ENCODE measurements at regions not wholly inside any gene's neighbourhood (a gene's known extent, or its start where the extent isn't known, plus 50 kb on each side); places are given as distances from the start of the nearest gene placed in this dataset.

DNA sequence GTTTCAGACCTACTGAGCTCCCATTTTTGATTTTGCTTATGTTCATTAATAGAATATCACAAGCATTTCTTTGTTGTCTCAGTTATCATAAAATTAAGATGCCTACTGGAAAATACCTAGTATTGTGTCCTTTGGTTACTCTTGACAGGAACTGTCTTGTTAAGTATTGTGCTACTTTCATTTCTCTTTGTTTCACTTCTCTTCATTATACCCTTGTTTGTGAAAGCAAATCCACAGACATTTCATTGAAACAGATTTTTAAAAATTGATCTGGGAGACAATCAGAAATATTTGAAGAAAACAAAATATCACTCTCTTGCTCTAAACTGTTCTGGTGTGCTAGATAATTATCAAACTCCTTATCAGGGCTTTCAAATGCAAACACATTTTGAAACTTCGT lies 290.5 kb upstream of the EYS start (continued):
- TF ChIP-seq SIN3A (conservative IDR thresholded peaks at IDR 0.05 in 1 of 2, IDR thresholded peaks at IDR 0.05 in 1 of 2; ENCODE audit: low read depth in 1 of 2, low read length in 2 of 2) (no peak), BCL11A (IDR thresholded peaks at IDR 0.05; ENCODE audit: low read depth in 2 of 2, low read length in 2 of 2) (no peak)
- TF ChIP-seq, protein P1, sequence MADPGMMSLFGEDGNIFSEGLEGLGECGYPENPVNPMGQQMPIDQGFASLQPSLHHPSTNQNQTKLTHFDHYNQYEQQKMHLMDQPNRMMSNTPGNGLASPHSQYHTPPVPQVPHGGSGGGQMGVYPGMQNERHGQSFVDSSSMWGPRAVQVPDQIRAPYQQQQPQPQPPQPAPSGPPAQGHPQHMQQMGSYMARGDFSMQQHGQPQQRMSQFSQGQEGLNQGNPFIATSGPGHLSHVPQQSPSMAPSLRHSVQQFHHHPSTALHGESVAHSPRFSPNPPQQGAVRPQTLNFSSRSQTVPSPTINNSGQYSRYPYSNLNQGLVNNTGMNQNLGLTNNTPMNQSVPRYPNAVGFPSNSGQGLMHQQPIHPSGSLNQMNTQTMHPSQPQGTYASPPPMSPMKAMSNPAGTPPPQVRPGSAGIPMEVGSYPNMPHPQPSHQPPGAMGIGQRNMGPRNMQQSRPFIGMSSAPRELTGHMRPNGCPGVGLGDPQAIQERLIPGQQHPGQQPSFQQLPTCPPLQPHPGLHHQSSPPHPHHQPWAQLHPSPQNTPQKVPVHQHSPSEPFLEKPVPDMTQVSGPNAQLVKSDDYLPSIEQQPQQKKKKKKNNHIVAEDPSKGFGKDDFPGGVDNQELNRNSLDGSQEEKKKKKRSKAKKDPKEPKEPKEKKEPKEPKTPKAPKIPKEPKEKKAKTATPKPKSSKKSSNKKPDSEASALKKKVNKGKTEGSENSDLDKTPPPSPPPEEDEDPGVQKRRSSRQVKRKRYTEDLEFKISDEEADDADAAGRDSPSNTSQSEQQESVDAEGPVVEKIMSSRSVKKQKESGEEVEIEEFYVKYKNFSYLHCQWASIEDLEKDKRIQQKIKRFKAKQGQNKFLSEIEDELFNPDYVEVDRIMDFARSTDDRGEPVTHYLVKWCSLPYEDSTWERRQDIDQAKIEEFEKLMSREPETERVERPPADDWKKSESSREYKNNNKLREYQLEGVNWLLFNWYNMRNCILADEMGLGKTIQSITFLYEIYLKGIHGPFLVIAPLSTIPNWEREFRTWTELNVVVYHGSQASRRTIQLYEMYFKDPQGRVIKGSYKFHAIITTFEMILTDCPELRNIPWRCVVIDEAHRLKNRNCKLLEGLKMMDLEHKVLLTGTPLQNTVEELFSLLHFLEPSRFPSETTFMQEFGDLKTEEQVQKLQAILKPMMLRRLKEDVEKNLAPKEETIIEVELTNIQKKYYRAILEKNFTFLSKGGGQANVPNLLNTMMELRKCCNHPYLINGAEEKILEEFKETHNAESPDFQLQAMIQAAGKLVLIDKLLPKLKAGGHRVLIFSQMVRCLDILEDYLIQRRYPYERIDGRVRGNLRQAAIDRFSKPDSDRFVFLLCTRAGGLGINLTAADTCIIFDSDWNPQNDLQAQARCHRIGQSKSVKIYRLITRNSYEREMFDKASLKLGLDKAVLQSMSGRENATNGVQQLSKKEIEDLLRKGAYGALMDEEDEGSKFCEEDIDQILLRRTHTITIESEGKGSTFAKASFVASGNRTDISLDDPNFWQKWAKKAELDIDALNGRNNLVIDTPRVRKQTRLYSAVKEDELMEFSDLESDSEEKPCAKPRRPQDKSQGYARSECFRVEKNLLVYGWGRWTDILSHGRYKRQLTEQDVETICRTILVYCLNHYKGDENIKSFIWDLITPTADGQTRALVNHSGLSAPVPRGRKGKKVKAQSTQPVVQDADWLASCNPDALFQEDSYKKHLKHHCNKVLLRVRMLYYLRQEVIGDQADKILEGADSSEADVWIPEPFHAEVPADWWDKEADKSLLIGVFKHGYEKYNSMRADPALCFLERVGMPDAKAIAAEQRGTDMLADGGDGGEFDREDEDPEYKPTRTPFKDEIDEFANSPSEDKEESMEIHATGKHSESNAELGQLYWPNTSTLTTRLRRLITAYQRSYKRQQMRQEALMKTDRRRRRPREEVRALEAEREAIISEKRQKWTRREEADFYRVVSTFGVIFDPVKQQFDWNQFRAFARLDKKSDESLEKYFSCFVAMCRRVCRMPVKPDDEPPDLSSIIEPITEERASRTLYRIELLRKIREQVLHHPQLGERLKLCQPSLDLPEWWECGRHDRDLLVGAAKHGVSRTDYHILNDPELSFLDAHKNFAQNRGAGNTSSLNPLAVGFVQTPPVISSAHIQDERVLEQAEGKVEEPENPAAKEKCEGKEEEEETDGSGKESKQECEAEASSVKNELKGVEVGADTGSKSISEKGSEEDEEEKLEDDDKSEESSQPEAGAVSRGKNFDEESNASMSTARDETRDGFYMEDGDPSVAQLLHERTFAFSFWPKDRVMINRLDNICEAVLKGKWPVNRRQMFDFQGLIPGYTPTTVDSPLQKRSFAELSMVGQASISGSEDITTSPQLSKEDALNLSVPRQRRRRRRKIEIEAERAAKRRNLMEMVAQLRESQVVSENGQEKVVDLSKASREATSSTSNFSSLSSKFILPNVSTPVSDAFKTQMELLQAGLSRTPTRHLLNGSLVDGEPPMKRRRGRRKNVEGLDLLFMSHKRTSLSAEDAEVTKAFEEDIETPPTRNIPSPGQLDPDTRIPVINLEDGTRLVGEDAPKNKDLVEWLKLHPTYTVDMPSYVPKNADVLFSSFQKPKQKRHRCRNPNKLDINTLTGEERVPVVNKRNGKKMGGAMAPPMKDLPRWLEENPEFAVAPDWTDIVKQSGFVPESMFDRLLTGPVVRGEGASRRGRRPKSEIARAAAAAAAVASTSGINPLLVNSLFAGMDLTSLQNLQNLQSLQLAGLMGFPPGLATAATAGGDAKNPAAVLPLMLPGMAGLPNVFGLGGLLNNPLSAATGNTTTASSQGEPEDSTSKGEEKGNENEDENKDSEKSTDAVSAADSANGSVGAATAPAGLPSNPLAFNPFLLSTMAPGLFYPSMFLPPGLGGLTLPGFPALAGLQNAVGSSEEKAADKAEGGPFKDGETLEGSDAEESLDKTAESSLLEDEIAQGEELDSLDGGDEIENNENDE (IDR thresholded peaks at IDR 0.05; ENCODE audit: insufficient replicate concordance, low read length), result no peak
- TF ChIP-seq, protein P2, sequence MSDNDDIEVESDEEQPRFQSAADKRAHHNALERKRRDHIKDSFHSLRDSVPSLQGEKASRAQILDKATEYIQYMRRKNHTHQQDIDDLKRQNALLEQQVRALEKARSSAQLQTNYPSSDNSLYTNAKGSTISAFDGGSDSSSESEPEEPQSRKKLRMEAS (IDR thresholded peaks at IDR 0.05), result no peak

Measured in H1 (cell line).